H9 (cell line): ENCODE measurements at regions not wholly inside any gene's neighbourhood (a gene's known extent, or its start where the extent isn't known, plus 50 kb on each side); places are given as distances from the start of the nearest gene placed in this dataset.

ENCODE experiments used
- DNase-seq: peaks from one replicate; pipeline ENCODE4 v3.0.0-alpha.2; 2017
- H2AFZ ChIP-seq: one replicate; pipeline ENCODE4 v1.6.1; 2013; ENCODE audit warnings: mild to moderate bottlenecking, low read length, control low read depth, moderate library complexity
- H2AK5ac ChIP-seq: 2 replicates; pipeline ENCODE4 v1.6.1; 2013; ENCODE audit warnings: low read length, control low read depth, mixed read lengths; ENCODE audit not compliant: insufficient read length
- H2BK120ac ChIP-seq: one replicate; pipeline ENCODE4 v1.6.1; 2013; ENCODE audit warnings: low read depth, mild to moderate bottlenecking, low read length, control low read depth, inconsistent platforms; ENCODE audit not compliant: poor library complexity, severe bottlenecking
- H2BK12ac ChIP-seq: 2 replicates; pipeline ENCODE4 v1.6.1; 2013; ENCODE audit warnings: low read length, control low read depth, mixed read lengths, low read depth; ENCODE audit not compliant: insufficient read length
- H2BK15ac ChIP-seq: 2 replicates; pipeline ENCODE4 v1.6.1; 2013; ENCODE audit warnings: low read depth, low read length, control low read depth
- H2BK20ac ChIP-seq: one replicate; pipeline ENCODE4 v1.6.1; 2013; ENCODE audit warnings: low read depth, mild to moderate bottlenecking, low read length, control low read depth, inconsistent platforms; ENCODE audit not compliant: poor library complexity, severe bottlenecking
- H2BK5ac ChIP-seq: 2 replicates; pipeline ENCODE4 v1.6.1; 2013; ENCODE audit warnings: low read length, control low read depth, mixed read lengths; ENCODE audit not compliant: insufficient read length
- H3K14ac ChIP-seq: 2 replicates; pipeline ENCODE4 v1.6.1; 2013; ENCODE audit warnings: low read length, control low read depth; ENCODE audit not compliant: insufficient read depth
- H3K18ac ChIP-seq: 2 replicates; pipeline ENCODE4 v1.6.1; 2013; ENCODE audit warnings: low read depth, mild to moderate bottlenecking, mixed read lengths, low read length, control low read depth; ENCODE audit not compliant: insufficient read length
- H3K23ac ChIP-seq: 2 replicates; pipeline ENCODE4 v1.6.1; 2013; ENCODE audit warnings: low read length, control low read depth, mixed read lengths, low read depth; ENCODE audit not compliant: insufficient read length
- H3K23me2 ChIP-seq: 2 replicates; pipeline ENCODE4 v1.6.1; 2013; ENCODE audit warnings: low read depth, mild to moderate bottlenecking, mixed read lengths, low read length, control low read depth; ENCODE audit not compliant: insufficient read length, poor library complexity, severe bottlenecking
- H3K27ac ChIP-seq: 2 replicates; pipeline ENCODE4 v1.5.1; 2013; ENCODE audit warnings: low read length, control low read depth, mixed read lengths, low read depth; ENCODE audit not compliant: insufficient read length
- H3K27me3 ChIP-seq: 2 replicates; pipeline ENCODE4 v1.6.1; 2013; ENCODE audit warnings: low read length, control low read depth, inconsistent platforms; ENCODE audit not compliant: insufficient read depth
- H3K4ac ChIP-seq: 2 replicates; pipeline ENCODE4 v1.6.1; 2013; ENCODE audit warnings: low read depth, mild to moderate bottlenecking, control low read depth, inconsistent platforms, low read length, moderate library complexity
- H3K4me1 ChIP-seq: 2 replicates; pipeline ENCODE4 v1.6.1; 2013; ENCODE audit warnings: low read length, control low read depth, inconsistent platforms; ENCODE audit not compliant: insufficient read depth
- H3K4me2 ChIP-seq: 2 replicates; pipeline ENCODE4 v1.6.1; 2013; ENCODE audit warnings: low read length, control low read depth, mixed read lengths; ENCODE audit not compliant: insufficient read length, insufficient read depth
- H3K56ac ChIP-seq: 2 replicates; pipeline ENCODE4 v1.6.1; 2013; ENCODE audit warnings: low read depth, mild to moderate bottlenecking, mixed read lengths, low read length, control low read depth; ENCODE audit not compliant: insufficient read length
- H3K79me1 ChIP-seq: 2 replicates; pipeline ENCODE4 v1.6.1; 2013; ENCODE audit warnings: low read depth, mild to moderate bottlenecking, moderate library complexity, low read length, control low read depth, inconsistent platforms; ENCODE audit not compliant: insufficient read depth, poor library complexity, severe bottlenecking
- H3K79me2 ChIP-seq: 2 replicates; pipeline ENCODE4 v1.6.1; 2013; ENCODE audit warnings: low read length, control low read depth, inconsistent platforms; ENCODE audit not compliant: insufficient read depth
- H3K9ac ChIP-seq: 2 replicates; pipeline ENCODE4 v1.6.1; 2013; ENCODE audit warnings: low read length, control low read depth, mixed read lengths; ENCODE audit not compliant: insufficient read length; ENCODE audit errors: extremely low read depth
- H3K9me3 ChIP-seq: one replicate; pipeline ENCODE4 v1.6.1; 2013; ENCODE audit warnings: low read depth, low read length, inconsistent platforms; ENCODE audit not compliant: control insufficient read depth
- H3T11ph ChIP-seq: one replicate; pipeline ENCODE4 v1.6.1; 2013; ENCODE audit warnings: mild to moderate bottlenecking, low read length, control low read depth, inconsistent platforms
- H4K20me1 ChIP-seq: one replicate; pipeline ENCODE4 v1.6.1; 2013; ENCODE audit not compliant: control insufficient read depth, insufficient read length, insufficient read depth
- H4K5ac ChIP-seq: 2 replicates; pipeline ENCODE4 v1.6.1; 2013; ENCODE audit warnings: low read depth, mild to moderate bottlenecking, mixed read lengths, low read length, control low read depth; ENCODE audit not compliant: insufficient read length
- H4K8ac ChIP-seq: replicated peaks from 2 replicates; pipeline ENCODE4 v1.6.1; 2013; ENCODE audit warnings: low read length, control low read depth, mixed read lengths, low read depth; ENCODE audit not compliant: insufficient read length
- H4K91ac ChIP-seq: 2 replicates; pipeline ENCODE4 v1.6.1; 2013; ENCODE audit warnings: low read depth, mild to moderate bottlenecking, moderate library complexity, mixed read lengths, low read length, control low read depth; ENCODE audit not compliant: insufficient read length
- H3K27ac Mint-ChIP-seq, 3 experiments: 2 replicates in 2 of 3; 3 replicates in 1 of 3; pipeline ENCODE4 v1.8.0; 2020 to 2021; ENCODE audit warnings: mixed read lengths in 3 of 3, mild to moderate bottlenecking in 1 of 3, moderate library complexity in 1 of 3
- H3K27me3 Mint-ChIP-seq: 2 replicates; pipeline ENCODE4 v1.8.0; 2021; ENCODE audit warnings: low read depth, mild to moderate bottlenecking, moderate library complexity, mixed read lengths
- H3K36me3 Mint-ChIP-seq, 3 experiments: 2 replicates in 2 of 3; 3 replicates in 1 of 3; pipeline ENCODE4 v1.8.0; 2020 to 2021; ENCODE audit warnings: low read depth in 3 of 3, mixed read lengths in 3 of 3; ENCODE audit not compliant: insufficient read depth in 1 of 3
- H3K4me1 Mint-ChIP-seq, 2 experiments: 2 replicates each; pipeline ENCODE4 v1.8.0; 2020; ENCODE audit warnings: mixed read lengths in 2 of 2
- H3K4me3 Mint-ChIP-seq, 2 experiments: 2 replicates in 1 of 2; 3 replicates in 1 of 2; pipeline ENCODE4 v1.8.0; 2020 to 2021; ENCODE audit warnings: mild to moderate bottlenecking in 2 of 2, mixed read lengths in 2 of 2, moderate library complexity in 1 of 2
- H3K9me3 Mint-ChIP-seq, 2 experiments: 2 replicates in 1 of 2; 3 replicates in 1 of 2; pipeline ENCODE4 v1.8.0; 2020; ENCODE audit warnings: mild to moderate bottlenecking in 2 of 2, mixed read lengths in 2 of 2, moderate library complexity in 1 of 2
- CTCF ChIP-seq: fragments of 200-600 bp; sonication (generic); conservative IDR thresholded peaks from 3 replicates; pipeline ENCODE4 v1.8.0; 2021; ENCODE audit warnings: antibody characterized with exemption, mild to moderate bottlenecking
- WGBS: extraction: QIAGEN DNeasy Blood & Tissue Kit; methylation state at CpG from one replicate; pipeline ENCODE4 v1.1.7; 2013; ENCODE audit warnings: missing lambda C conversion rate, low lambda C conversion rate, mixed read lengths; ENCODE audit not compliant: insufficient read length; ENCODE audit errors: extremely low coverage; 5-methylcytosine and 5-hydroxymethylcytosine counted together

DNA sequence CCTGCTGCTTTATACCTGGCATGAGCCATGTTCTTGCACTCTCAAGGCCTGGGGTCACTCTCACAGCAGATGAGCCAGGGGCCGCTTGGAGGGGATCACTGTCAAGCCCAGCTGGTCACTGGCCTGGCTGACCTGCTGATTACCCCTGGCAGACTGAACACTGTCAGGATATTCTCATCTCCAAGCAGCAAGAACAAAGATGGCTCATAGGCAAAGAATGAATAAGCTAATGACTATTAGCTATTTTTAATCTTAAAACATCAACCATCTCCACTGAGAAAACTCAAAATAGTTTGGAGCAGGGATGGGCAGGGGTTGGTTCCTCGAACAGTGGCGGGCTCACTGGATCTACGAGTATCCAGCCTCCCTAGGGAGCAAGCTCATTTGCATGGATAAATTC, 64.4 kb upstream of the ACAN start:
- TF ChIP-seq CTCF = no peak
- no peaks in the 10 kb centered on the region for H3K36me3 Mint-ChIP-seq
- H3K56ac ChIP-seq = no peak overlapping the region
- no peak overlapping the region for H3K4me2 ChIP-seq
- no peak overlapping the region for H2BK15ac ChIP-seq
- H2AK5ac ChIP-seq = no peak overlapping the region
- no peaks in the 10 kb centered on the region for H3K23me2 ChIP-seq
- H3K27ac Mint-ChIP-seq = no peak overlapping the region
- no peak overlapping the region for H2BK20ac ChIP-seq
- no peak overlapping the region for H2AFZ ChIP-seq
- H3K27ac ChIP-seq = no peak overlapping the region
- no peak overlapping the region for H2BK12ac ChIP-seq
- no peak overlapping the region for H3K4me3 Mint-ChIP-seq
- no peaks in the 10 kb centered on the region for H3K9me3 ChIP-seq
- no peak overlapping the region; the same call in 1 of the 2 replicates for H3K14ac ChIP-seq
- H4K8ac ChIP-seq = no peak overlapping the region
- no peak overlapping the region for H3K23ac ChIP-seq
- no peaks in the 10 kb centered on the region for H3K79me1 ChIP-seq
- H2BK120ac ChIP-seq = no peak overlapping the region
- H3K27me3 Mint-ChIP-seq = peaks cover 18% of the 10 kb centered on the region
- H3K27me3 ChIP-seq = no peaks in the 10 kb centered on the region
- no peaks in the 10 kb centered on the region for H3K79me2 ChIP-seq
- no peak overlapping the region for H4K91ac ChIP-seq
- no CpG with 5 or more reads among the region's 4 CpGs for WGBS
- H3K4me1 ChIP-seq = no peaks in the 10 kb centered on the region
- DNase-seq = no peak
- no peak overlapping the region for H3T11ph ChIP-seq
- H4K20me1 ChIP-seq = no peaks in the 10 kb centered on the region
- H2BK5ac ChIP-seq = no peak overlapping the region
- H3K9ac ChIP-seq = no peak overlapping the region
- H3K4me1 Mint-ChIP-seq = peaks cover 0 to 2% of the 10 kb centered on the region in 2 experiments; a peak in 1 of 4 replicates
- H3K18ac ChIP-seq = no peak overlapping the region
- H4K5ac ChIP-seq = no peak overlapping the region
- H3K4ac ChIP-seq = no peak overlapping the region
- no peaks in the 10 kb centered on the region; a peak in 1 of 5 replicates for H3K9me3 Mint-ChIP-seq
